A549 (cell line): ENCODE measurements at regions not wholly inside any gene's neighbourhood (a gene's known extent, or its start where the extent isn't known, plus 50 kb on each side); places are given as distances from the start of the nearest gene placed in this dataset.

ENCODE experiments used
- BHLHE40 ChIP-seq: IDR thresholded peaks from 2 replicates; pipeline ENCODE4 v1.6.1; 2012; ENCODE audit warnings: low read depth, low read length, inconsistent platforms
- CBX2 ChIP-seq: fragments of 200-600 bp; sonication (generic); IDR thresholded peaks from 2 replicates; pipeline ENCODE4 v1.6.1; 2016; ENCODE audit warnings: low read depth, mild to moderate bottlenecking, borderline replicate concordance
- CHD2 ChIP-seq: fragments of 150-350 bp; IDR thresholded peaks from 2 replicates; pipeline ENCODE4 v1.6.1; 2014; ENCODE audit warnings: low read length; ENCODE audit not compliant: partially characterized antibody
- ELK1 ChIP-seq: fragments of 150-350 bp; IDR thresholded peaks from 2 replicates; pipeline ENCODE4 v1.6.1; 2014; ENCODE audit warnings: low read depth, mild to moderate bottlenecking, low read length
- KDM1A ChIP-seq: fragments of 200-600 bp; sonication (generic); IDR thresholded peaks from 2 replicates; pipeline ENCODE4 v1.6.1; 2016; ENCODE audit warnings: low read depth, mild to moderate bottlenecking
- MAZ ChIP-seq: fragments of 150-350 bp; IDR thresholded peaks from 2 replicates; pipeline ENCODE4 v1.6.1; 2014; ENCODE audit warnings: antibody characterized with exemption, low read depth, low read length, borderline replicate concordance
- NPAS2 ChIP-seq: fragments of 250-450 bp; sonication (Bioruptor Pico); IDR thresholded peaks from 2 replicates; pipeline ENCODE4 v1.8.0; 2022; ENCODE audit warnings: mild to moderate bottlenecking, moderate library complexity, borderline replicate concordance
- PHF8 ChIP-seq: fragments of 200-600 bp; sonication (generic); IDR thresholded peaks from 2 replicates; pipeline ENCODE4 v1.6.1; 2016; ENCODE audit warnings: low read depth, mild to moderate bottlenecking, antibody characterized with exemption, moderate library complexity, borderline replicate concordance
- POLR2A ChIP-seq: IDR thresholded peaks from 2 replicates; pipeline ENCODE4 v1.6.1; 2012; ENCODE audit warnings: mild to moderate bottlenecking, low read length
- RNF2 ChIP-seq: fragments of 200-600 bp; sonication (generic); IDR thresholded peaks from 2 replicates; pipeline ENCODE4 v1.6.1; 2016; ENCODE audit warnings: low read depth, mild to moderate bottlenecking, antibody characterized with exemption, moderate library complexity, borderline replicate concordance
- USF2 ChIP-seq: fragments of 450-650 bp; IDR thresholded peaks from 2 replicates; pipeline ENCODE4 v1.6.1; 2014; ENCODE audit warnings: antibody characterized with exemption
- TF ChIP-seq, protein P1 (sequence below): fragments of >200 bp; sonication (Bioruptor Twin); formaldehyde crosslinking; IDR thresholded peaks from 3 replicates; pipeline ENCODE4 v1.5.1; 2016
- TF ChIP-seq, protein P2 (sequence below): fragments of 200-600 bp; sonication (generic); IDR thresholded peaks from 2 replicates; pipeline ENCODE4 v1.6.1; 2016; ENCODE audit warnings: antibody characterized with exemption, mild to moderate bottlenecking, moderate library complexity

DNA sequence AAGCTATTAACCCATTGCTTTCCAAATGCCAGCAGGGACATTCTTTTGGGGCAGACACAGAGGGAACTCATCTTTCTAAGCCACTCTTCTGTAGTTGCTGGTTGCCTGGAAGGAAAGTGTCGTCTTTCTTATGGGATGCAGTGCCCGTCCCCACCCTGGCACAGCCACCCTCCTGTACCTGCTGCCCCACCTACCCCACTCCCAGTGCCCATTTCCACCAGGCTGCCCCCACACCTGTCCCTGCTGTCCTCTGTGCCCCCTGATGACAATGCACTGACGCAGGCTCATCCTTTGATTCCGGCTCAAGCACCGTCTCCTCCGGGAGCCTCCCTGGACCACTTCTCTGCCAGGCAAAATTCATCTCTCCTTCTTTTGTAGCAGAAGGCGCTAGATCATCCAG is 190.4 kb upstream of the CDH5 start:
- TF ChIP-seq BHLHE40 (no peak), RNF2 (no peak), POLR2A (no peak), CBX2 (no peak), ELK1 (no peak), USF2 (no peak), PHF8 (no peak), CHD2 (no peak), KDM1A (no peak), MAZ (no peak), NPAS2 (CRISPR knock-in tag) (no peak)
- TF ChIP-seq, protein P1, sequence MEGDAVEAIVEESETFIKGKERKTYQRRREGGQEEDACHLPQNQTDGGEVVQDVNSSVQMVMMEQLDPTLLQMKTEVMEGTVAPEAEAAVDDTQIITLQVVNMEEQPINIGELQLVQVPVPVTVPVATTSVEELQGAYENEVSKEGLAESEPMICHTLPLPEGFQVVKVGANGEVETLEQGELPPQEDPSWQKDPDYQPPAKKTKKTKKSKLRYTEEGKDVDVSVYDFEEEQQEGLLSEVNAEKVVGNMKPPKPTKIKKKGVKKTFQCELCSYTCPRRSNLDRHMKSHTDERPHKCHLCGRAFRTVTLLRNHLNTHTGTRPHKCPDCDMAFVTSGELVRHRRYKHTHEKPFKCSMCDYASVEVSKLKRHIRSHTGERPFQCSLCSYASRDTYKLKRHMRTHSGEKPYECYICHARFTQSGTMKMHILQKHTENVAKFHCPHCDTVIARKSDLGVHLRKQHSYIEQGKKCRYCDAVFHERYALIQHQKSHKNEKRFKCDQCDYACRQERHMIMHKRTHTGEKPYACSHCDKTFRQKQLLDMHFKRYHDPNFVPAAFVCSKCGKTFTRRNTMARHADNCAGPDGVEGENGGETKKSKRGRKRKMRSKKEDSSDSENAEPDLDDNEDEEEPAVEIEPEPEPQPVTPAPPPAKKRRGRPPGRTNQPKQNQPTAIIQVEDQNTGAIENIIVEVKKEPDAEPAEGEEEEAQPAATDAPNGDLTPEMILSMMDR, result no peak
- TF ChIP-seq, protein P2, sequence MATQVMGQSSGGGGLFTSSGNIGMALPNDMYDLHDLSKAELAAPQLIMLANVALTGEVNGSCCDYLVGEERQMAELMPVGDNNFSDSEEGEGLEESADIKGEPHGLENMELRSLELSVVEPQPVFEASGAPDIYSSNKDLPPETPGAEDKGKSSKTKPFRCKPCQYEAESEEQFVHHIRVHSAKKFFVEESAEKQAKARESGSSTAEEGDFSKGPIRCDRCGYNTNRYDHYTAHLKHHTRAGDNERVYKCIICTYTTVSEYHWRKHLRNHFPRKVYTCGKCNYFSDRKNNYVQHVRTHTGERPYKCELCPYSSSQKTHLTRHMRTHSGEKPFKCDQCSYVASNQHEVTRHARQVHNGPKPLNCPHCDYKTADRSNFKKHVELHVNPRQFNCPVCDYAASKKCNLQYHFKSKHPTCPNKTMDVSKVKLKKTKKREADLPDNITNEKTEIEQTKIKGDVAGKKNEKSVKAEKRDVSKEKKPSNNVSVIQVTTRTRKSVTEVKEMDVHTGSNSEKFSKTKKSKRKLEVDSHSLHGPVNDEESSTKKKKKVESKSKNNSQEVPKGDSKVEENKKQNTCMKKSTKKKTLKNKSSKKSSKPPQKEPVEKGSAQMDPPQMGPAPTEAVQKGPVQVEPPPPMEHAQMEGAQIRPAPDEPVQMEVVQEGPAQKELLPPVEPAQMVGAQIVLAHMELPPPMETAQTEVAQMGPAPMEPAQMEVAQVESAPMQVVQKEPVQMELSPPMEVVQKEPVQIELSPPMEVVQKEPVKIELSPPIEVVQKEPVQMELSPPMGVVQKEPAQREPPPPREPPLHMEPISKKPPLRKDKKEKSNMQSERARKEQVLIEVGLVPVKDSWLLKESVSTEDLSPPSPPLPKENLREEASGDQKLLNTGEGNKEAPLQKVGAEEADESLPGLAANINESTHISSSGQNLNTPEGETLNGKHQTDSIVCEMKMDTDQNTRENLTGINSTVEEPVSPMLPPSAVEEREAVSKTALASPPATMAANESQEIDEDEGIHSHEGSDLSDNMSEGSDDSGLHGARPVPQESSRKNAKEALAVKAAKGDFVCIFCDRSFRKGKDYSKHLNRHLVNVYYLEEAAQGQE, result no peak
